OCI-LY1 (cell line): ENCODE measurements at regions not wholly inside any gene's neighbourhood (a gene's known extent, or its start where the extent isn't known, plus 50 kb on each side); places are given as distances from the start of the nearest gene placed in this dataset.

Experiments
- H2AFZ ChIP-seq: fragments of 200-600 bp; sonication (generic), shearing (Covaris generic); 2 replicates; pipeline ENCODE4 v1.6.0; 2014; ENCODE audit warnings: antibody characterized with exemption, mild to moderate bottlenecking, low read length
- H3F3A ChIP-seq: fragments of 200-600 bp; sonication (generic), shearing (Covaris generic); 2 replicates; pipeline ENCODE4 v1.6.0; 2014; ENCODE audit warnings: mild to moderate bottlenecking, antibody characterized with exemption, low read length, moderate library complexity; ENCODE audit not compliant: insufficient read depth
- H3K27ac ChIP-seq: fragments of 200-600 bp; sonication (generic); 2 replicates; pipeline ENCODE4 v1.5.1; 2014; ENCODE audit warnings: low read length, mixed run types, mild to moderate bottlenecking, low read depth; ENCODE audit not compliant: poor library complexity, severe bottlenecking
- H3K27me3 ChIP-seq: fragments of 200-600 bp; sonication (generic); 2 replicates; pipeline ENCODE4 v1.6.0; 2014; ENCODE audit warnings: antibody characterized with exemption, mild to moderate bottlenecking, low read length, moderate library complexity; ENCODE audit not compliant: insufficient read depth
- H3K36me3 ChIP-seq: fragments of 200-600 bp; sonication (generic); 2 replicates; pipeline ENCODE4 v1.6.1; 2014; ENCODE audit warnings: mild to moderate bottlenecking, antibody characterized with exemption, low read length, moderate library complexity, mixed read lengths; ENCODE audit not compliant: insufficient read depth
- H3K4me1 ChIP-seq: fragments of 200-600 bp; sonication (generic); 2 replicates; pipeline ENCODE4 v1.5.1; 2014; ENCODE audit warnings: mild to moderate bottlenecking, low read length, moderate library complexity; ENCODE audit not compliant: insufficient read depth, severe bottlenecking
- H3K4me2 ChIP-seq: fragments of 200-600 bp; sonication (generic), shearing (Covaris generic); 2 replicates; pipeline ENCODE4 v1.6.1; 2014; ENCODE audit warnings: low read length
- H3K4me3 ChIP-seq: fragments of 200-600 bp; sonication (generic); 2 replicates; pipeline ENCODE4 v1.5.1; 2014; ENCODE audit warnings: low read length, low read depth, mild to moderate bottlenecking, mixed read lengths; ENCODE audit not compliant: poor library complexity, severe bottlenecking
- H3K79me2 ChIP-seq: fragments of 200-600 bp; shearing (Covaris generic); 2 replicates; pipeline ENCODE4 v1.6.1; 2016; ENCODE audit warnings: mixed run types, low read length, mixed read lengths; ENCODE audit not compliant: insufficient read depth
- H3K9ac ChIP-seq: fragments of 200-600 bp; sonication (generic), shearing (Covaris generic); 2 replicates; pipeline ENCODE4 v1.6.1; 2014; ENCODE audit warnings: mild to moderate bottlenecking, low read length, mixed read lengths
- H3K9me2 ChIP-seq: fragments of 200-600 bp; sonication (generic), shearing (Covaris generic); 2 replicates; pipeline ENCODE4 v1.6.1; 2014; ENCODE audit warnings: low read depth, mild to moderate bottlenecking, low read length, mixed read lengths
- H3K9me3 ChIP-seq: fragments of 200-600 bp; shearing (Covaris generic); 2 replicates; pipeline ENCODE4 v1.6.1; 2014; ENCODE audit warnings: low read length, mixed read lengths
- H4K20me1 ChIP-seq: fragments of 200-600 bp; sonication (generic), shearing (Covaris generic); 2 replicates; pipeline ENCODE4 v1.6.0; 2016; ENCODE audit warnings: mild to moderate bottlenecking, low read length; ENCODE audit not compliant: insufficient read depth
- CTCF ChIP-seq: fragments of 200-600 bp; sonication (generic), shearing (Covaris generic); IDR thresholded peaks from 2 replicates; pipeline ENCODE4 v1.5.1; 2017; ENCODE audit warnings: mild to moderate bottlenecking, antibody characterized with exemption, low read length, moderate library complexity, mixed read lengths
- EZH2 ChIP-seq: fragments of 200-600 bp; sonication (generic), shearing (Covaris generic); IDR thresholded peaks from 2 replicates; pipeline ENCODE4 v1.8.0; 2017; ENCODE audit warnings: borderline replicate concordance, mixed run types, mild to moderate bottlenecking, antibody characterized with exemption, low read length, moderate library complexity, mixed read lengths

- H3K4me2 ChIP-seq, result no peak overlapping the region
- H2AFZ ChIP-seq, result no peak overlapping the region
- H3K36me3 ChIP-seq, result no peaks in the 10 kb centered on the region
- H4K20me1 ChIP-seq, result no peaks in the 10 kb centered on the region
- H3K9me2 ChIP-seq, result no peaks in the 10 kb centered on the region
- H3K4me3 ChIP-seq, result no peak overlapping the region
- H3K27ac ChIP-seq, result no peak overlapping the region
- no peaks in the 10 kb centered on the region for H3F3A ChIP-seq
- H3K9ac ChIP-seq, result no peak overlapping the region
- no peak for TF ChIP-seq EZH2
- no peak for TF ChIP-seq CTCF
- H3K27me3 ChIP-seq, result no peaks in the 10 kb centered on the region
- H3K79me2 ChIP-seq, result no peaks in the 10 kb centered on the region
- H3K9me3 ChIP-seq, result no peaks in the 10 kb centered on the region
- peaks cover 30% of the 10 kb centered on the region for H3K4me1 ChIP-seq
These were observed 438.6 kb downstream of the TNS3 start for GRCh38 chr7:47143339-47143738.

- TF ChIP-seq EZH2, result no peak
- no peak for TF ChIP-seq CTCF
- Histone ChIP-seq H3K4me1 (peaks cover 25% of the 10 kb centered on the region), H3K9me3 (no peaks in the 10 kb centered on the region), H3K9me2 (no peaks in the 10 kb centered on the region), H3K9ac (no peak overlapping the region), H3K36me3 (no peaks in the 10 kb centered on the region), H3K27ac (no peak overlapping the region), H3K4me3 (no peak overlapping the region), H4K20me1 (no peaks in the 10 kb centered on the region), H3K79me2 (no peaks in the 10 kb centered on the region), H3F3A (no peaks in the 10 kb centered on the region), H2AFZ (no peak overlapping the region; the same call in 1 of the 2 replicates), H3K4me2 (no peak overlapping the region), H3K27me3 (no peaks in the 10 kb centered on the region)
These were observed 439.1 kb downstream of the TNS3 start for GRCh38 chr7:47142867-47143175.

GRCh38 chr7:47142169-47142866, 439.6 kb downstream of the TNS3 start:
- Histone ChIP-seq H3K4me2 (no peak overlapping the region), H3K4me1 (peaks cover 21% of the 10 kb centered on the region)
- no peak for TF ChIP-seq CTCF
- no peak for TF ChIP-seq EZH2

More at GRCh38 chr7:47142169-47142866, 439.6 kb downstream of the TNS3 start:
- Histone ChIP-seq H3K9me2 (no peaks in the 10 kb centered on the region), H3K79me2 (no peaks in the 10 kb centered on the region), H3K4me3 (no peak overlapping the region), H3K27me3 (no peaks in the 10 kb centered on the region), H4K20me1 (no peaks in the 10 kb centered on the region), H2AFZ (no peak overlapping the region; the same call in 1 of the 2 replicates), H3K9ac (no peak overlapping the region), H3K9me3 (no peaks in the 10 kb centered on the region), H3K27ac (no peak overlapping the region), H3F3A (no peaks in the 10 kb centered on the region), H3K36me3 (no peaks in the 10 kb centered on the region)
